ENCODE measurements at regions not wholly inside any gene's neighbourhood (a gene's known extent, or its start where the extent isn't known, plus 50 kb on each side); places are given as distances from the start of the nearest gene placed in this dataset.

- DNase-seq = no peak
Measured at GRCh38 chr22:22421392-22421791, 87.2 kb downstream of the ZNF280B start.

GRCh38 chr22:22422629-22423112 is 85.9 kb downstream of the ZNF280B start:
- peak; percentile 58 for DNase-seq

GRCh38 chr22:22423681-22424080 is 84.9 kb downstream of the ZNF280B start:
- DNase-seq = no peak

- no peak for DNase-seq
Measured at GRCh38 chr22:22424210-22424800, 84.2 kb downstream of the ZNF280B start.

GRCh38 chr22:22424956-22425355 is 83.6 kb downstream of the ZNF280B start:
- DNase-seq = no peak

- no peak for DNase-seq
Measured at GRCh38 chr22:22425356-22425755, 83.2 kb downstream of the ZNF280B start.

GRCh38 chr22:22425783-22426624 is 82.5 kb downstream of the ZNF280B start:
- DNase-seq = no peak

- DNase-seq = no peak
Measured at GRCh38 chr22:22427542-22428065, 80.9 kb downstream of the ZNF280B start.

- no peak for DNase-seq
Measured at GRCh38 chr22:22428222-22429098, 80.1 kb downstream of the ZNF280B start.

- no peak for DNase-seq
Measured at GRCh38 chr22:22429369-22430108, 79.0 kb downstream of the ZNF280B start.

GRCh38 chr22:22430111-22430820 is 78.3 kb downstream of the ZNF280B start:
- DNase-seq = no peak

- DNase-seq = peak; percentile 49
Measured at GRCh38 chr22:22431271-22432220, 77.0 kb downstream of the ZNF280B start.

GRCh38 chr22:22432479-22432878 is 76.1 kb downstream of the ZNF280B start:
- no peak for DNase-seq

GRCh38 chr22:22432937-22433336 is 75.6 kb downstream of the ZNF280B start:
- DNase-seq = no peak

- no peak for DNase-seq
Measured at GRCh38 chr22:22433770-22434169, 74.8 kb downstream of the ZNF280B start.

Data from retina (tissue), 1 donor.